ENCODE measurements at regions not wholly inside any gene's neighbourhood (a gene's known extent, or its start where the extent isn't known, plus 50 kb on each side); places are given as distances from the start of the nearest gene placed in this dataset.

DNA sequence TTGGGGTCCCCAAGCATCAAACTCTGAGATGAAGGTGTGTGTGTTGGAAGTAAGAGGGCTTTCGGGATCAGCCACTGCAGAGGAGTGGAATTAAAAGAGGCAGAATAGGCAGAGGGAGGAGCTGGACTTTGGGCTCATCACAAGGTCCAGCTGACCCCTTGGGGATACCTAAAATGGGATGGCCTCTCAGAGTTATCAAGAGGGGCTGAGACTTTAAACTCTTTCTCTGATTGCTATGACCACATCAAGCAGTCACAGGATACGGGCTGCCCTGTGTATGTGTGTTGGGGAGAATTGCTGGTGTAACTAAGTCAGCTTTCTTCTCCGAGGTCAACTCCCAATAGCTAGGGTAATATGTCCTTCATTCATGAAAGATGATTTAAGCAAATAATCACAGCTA is 127.7 kb upstream of the SLC14A2 start:
- TF ChIP-seq, protein P1, sequence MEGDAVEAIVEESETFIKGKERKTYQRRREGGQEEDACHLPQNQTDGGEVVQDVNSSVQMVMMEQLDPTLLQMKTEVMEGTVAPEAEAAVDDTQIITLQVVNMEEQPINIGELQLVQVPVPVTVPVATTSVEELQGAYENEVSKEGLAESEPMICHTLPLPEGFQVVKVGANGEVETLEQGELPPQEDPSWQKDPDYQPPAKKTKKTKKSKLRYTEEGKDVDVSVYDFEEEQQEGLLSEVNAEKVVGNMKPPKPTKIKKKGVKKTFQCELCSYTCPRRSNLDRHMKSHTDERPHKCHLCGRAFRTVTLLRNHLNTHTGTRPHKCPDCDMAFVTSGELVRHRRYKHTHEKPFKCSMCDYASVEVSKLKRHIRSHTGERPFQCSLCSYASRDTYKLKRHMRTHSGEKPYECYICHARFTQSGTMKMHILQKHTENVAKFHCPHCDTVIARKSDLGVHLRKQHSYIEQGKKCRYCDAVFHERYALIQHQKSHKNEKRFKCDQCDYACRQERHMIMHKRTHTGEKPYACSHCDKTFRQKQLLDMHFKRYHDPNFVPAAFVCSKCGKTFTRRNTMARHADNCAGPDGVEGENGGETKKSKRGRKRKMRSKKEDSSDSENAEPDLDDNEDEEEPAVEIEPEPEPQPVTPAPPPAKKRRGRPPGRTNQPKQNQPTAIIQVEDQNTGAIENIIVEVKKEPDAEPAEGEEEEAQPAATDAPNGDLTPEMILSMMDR (conservative IDR thresholded peaks at IDR 0.05): no peak
- TF ChIP-seq ZFX (IDR thresholded peaks at IDR 0.05): no peak

All from C4-2B (cell line).